Nephron progenitor cell (in vitro differentiated cells): ENCODE measurements at regions not wholly inside any gene's neighbourhood (a gene's known extent, or its start where the extent isn't known, plus 50 kb on each side); places are given as distances from the start of the nearest gene placed in this dataset.

Experiments
- DNase-seq: peaks from one replicate; pipeline ENCODE4 v3.0.0; 2021
- H3K27ac Mint-ChIP-seq: 2 replicates; pipeline ENCODE4 v1.8.0; 2021; ENCODE audit warnings: mild to moderate bottlenecking, moderate library complexity, mixed read lengths
- H3K27me3 Mint-ChIP-seq: 2 replicates; pipeline ENCODE4 v1.8.0; 2021; ENCODE audit warnings: mild to moderate bottlenecking, low read depth, mixed read lengths; ENCODE audit not compliant: poor library complexity
- H3K36me3 Mint-ChIP-seq: 2 replicates; pipeline ENCODE4 v1.8.0; 2021; ENCODE audit warnings: low read depth, mixed read lengths
- H3K4me1 Mint-ChIP-seq: 2 replicates; pipeline ENCODE4 v1.8.0; 2021; ENCODE audit warnings: mixed read lengths
- H3K4me3 Mint-ChIP-seq: 2 replicates; pipeline ENCODE4 v1.8.0; 2021; ENCODE audit warnings: mild to moderate bottlenecking, moderate library complexity, mixed read lengths
- H3K9me3 Mint-ChIP-seq: 2 replicates; pipeline ENCODE4 v1.8.0; 2021; ENCODE audit warnings: mild to moderate bottlenecking, moderate library complexity, mixed read lengths
- CTCF ChIP-seq: fragments of 200-600 bp; sonication (generic); IDR thresholded peaks from 2 replicates; pipeline ENCODE4 v1.5.0; 2021; ENCODE audit warnings: antibody characterized with exemption

- H3K4me1 Mint-ChIP-seq = peaks cover 49% of the 10 kb centered on the region
- DNase-seq = no peak
- peaks cover 4% of the 10 kb centered on the region for H3K36me3 Mint-ChIP-seq
Observed at GRCh38 chr10:11679946-11680345, 62.2 kb upstream of the ECHDC3 start.

DNA sequence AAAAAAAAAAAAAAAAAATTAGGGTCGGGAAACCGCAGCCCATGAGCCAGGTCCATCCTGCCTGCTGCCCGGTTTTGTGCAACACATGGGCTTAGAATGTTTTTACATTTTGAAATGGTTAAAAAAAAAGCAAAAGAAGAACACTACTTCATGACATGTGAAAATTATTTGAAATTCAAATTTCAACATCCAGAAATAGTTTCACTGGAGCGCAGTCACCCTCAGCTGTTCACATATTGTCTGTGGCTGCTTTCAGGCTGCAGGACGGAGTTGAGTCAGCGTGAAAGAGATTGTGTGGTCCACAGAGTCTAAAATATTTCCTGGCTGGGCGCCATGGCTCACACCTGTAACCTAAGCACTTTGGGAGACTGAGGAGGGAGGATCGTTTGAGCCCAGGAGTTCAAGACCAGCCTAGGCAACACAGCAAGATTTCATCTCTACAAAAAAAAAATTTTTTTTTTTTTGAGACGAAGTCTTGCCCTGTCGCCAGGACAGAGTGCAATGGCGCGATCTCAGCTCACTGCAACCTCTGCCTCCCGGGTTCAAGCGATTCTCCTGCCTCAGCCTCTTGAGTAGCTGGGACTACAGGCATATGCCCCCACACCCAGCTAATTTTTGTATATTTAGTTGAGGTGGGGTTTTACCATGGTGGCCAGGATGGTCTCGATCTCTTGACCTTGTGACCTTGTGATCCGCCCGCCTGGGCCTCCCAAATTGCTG is 63.9 kb upstream of the ECHDC3 start:
- no peak overlapping the region for H3K4me3 Mint-ChIP-seq
- H3K4me1 Mint-ChIP-seq = peaks cover 44% of the 10 kb centered on the region
- H3K27me3 Mint-ChIP-seq = no peaks in the 10 kb centered on the region
- no peak for DNase-seq
- H3K9me3 Mint-ChIP-seq = peaks cover 5% of the 10 kb centered on the region
- H3K27ac Mint-ChIP-seq = no peak overlapping the region
- no peak for TF ChIP-seq CTCF
- H3K36me3 Mint-ChIP-seq = peaks cover 4% of the 10 kb centered on the region

More at GRCh38 chr10:11679946-11680345, 62.2 kb upstream of the ECHDC3 start:
- H3K9me3 Mint-ChIP-seq = peaks cover 5% of the 10 kb centered on the region
- H3K27me3 Mint-ChIP-seq = peaks cover 3% of the 10 kb centered on the region
- H3K4me3 Mint-ChIP-seq = no peak overlapping the region
- no peak for TF ChIP-seq CTCF
- peak overlapping the region; percentile 67 for H3K27ac Mint-ChIP-seq

DNA sequence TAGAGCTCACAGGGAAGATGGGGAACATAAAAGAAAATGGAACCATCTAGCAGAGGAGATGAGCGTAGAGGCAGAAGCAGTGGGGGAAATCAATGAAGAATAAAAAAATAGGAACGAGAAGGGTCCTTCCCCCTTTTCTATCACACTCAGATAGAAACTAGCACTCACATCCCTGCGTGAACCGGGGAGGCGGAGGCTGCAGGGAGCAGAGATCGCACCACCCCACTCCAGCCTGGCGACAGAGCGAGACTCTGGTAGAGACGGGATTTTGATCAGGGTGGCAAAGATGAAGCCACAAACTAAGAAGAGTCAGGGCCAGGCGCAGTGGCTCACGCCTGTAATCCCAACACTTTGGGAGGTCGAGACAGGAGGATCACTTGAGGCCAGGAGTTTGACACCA is 64.7 kb upstream of the ECHDC3 start:
- Mint-ChIP-seq H3K36me3 (peaks cover 4% of the 10 kb centered on the region), H3K27ac (no peak overlapping the region), H3K9me3 (peaks cover 5% of the 10 kb centered on the region), H3K4me3 (no peak overlapping the region), H3K27me3 (no peaks in the 10 kb centered on the region), H3K4me1 (peaks cover 40% of the 10 kb centered on the region)
- DNase-seq = no peak
- no peak for TF ChIP-seq CTCF

DNA sequence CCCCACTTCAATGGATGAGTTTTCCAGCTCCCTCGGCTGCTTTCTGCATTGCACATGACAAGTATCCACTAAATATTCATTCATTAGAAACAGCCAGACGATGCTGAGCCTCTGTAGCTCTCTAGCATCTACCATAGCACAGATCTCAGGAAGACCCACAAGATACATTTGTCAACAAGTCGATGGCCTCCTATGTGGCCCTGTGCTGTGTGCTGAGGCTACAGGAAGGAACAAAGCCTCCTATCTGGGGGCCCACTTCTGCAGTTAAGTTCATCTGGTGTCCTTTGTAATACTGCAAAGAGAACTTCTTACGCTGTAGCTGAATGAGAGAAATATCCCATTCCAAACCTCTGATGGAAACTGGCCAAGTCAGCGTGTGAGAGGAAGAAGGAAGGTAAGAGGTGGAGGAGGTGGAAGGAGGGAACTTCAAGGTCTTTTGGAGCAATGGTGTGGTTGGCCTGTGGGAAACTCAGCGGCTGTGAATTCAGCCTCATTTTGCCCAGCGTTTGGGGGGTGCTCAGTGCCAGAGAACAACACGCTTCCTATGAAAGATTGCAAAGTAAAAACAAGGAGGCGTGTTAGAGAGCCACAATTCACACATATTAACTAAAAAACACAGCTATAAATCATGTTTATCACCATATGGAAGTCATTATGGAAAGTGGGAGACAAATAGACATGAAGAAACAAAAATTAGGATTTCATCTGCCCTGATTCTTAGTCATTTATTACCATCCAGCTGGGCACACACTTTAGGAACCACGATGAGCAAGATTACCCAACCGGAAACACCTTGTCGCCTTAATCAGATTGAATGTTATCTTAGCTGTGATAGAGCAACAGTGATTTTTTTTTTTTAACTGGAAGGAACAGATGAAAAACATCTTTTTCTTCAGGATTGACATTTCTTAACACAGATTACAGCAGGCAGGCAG is 62.2 kb upstream of the USP6NL start:
- Mint-ChIP-seq H3K27me3 (no peaks in the 10 kb centered on the region), H3K27ac (peak overlapping the region; percentile 86), H3K4me1 (peaks cover 39% of the 10 kb centered on the region), H3K9me3 (peaks cover 5% of the 10 kb centered on the region), H3K4me3 (no peak overlapping the region), H3K36me3 (peaks cover 4% of the 10 kb centered on the region)
- DNase-seq = no peak
- no peak for TF ChIP-seq CTCF

DNA sequence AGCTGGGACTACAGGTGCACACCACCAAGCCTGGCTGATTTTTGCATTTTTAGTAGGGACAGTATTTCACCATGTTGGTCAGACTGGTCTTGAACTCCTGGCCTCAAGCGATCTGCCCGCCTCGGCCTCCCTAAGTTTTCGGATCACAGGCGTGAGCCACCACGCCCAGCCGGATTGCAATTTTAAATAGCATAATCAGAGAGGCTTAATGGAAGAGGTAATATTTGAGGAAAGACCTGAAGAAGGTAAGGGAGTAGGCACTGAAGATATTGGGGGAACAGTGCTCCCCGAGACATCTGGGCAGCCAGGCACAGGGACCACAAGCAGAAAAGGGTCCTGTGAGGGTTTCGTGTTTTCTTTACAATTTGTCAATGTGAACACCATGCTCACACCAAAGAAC is 61.4 kb upstream of the USP6NL start:
- Mint-ChIP-seq H3K4me3 (no peak overlapping the region), H3K27ac (no peak overlapping the region), H3K9me3 (peaks cover 5% of the 10 kb centered on the region), H3K27me3 (no peaks in the 10 kb centered on the region), H3K36me3 (peaks cover 4% of the 10 kb centered on the region), H3K4me1 (peaks cover 39% of the 10 kb centered on the region)
- TF ChIP-seq CTCF = no peak
- DNase-seq = no peak
